Suprapubic skin (tissue), 4 donors: ENCODE measurements at regions not wholly inside any gene's neighbourhood (a gene's known extent, or its start where the extent isn't known, plus 50 kb on each side); places are given as distances from the start of the nearest gene placed in this dataset.

Source experiments
- DNase-seq, 2 donors: peaks; one replicate each; pipeline ENCODE4 v3.0.0-alpha.2; 2019; ENCODE audit warnings: low spot score in 2 of 2
- H3K27ac ChIP-seq: fragments of 200-600 bp; sonication (generic); one replicate; pipeline ENCODE4 v1.5.1; 2019
- H3K27me3 ChIP-seq: fragments of 200-600 bp; sonication (generic); one replicate; pipeline ENCODE4 v1.5.1; 2019
- H3K36me3 ChIP-seq: fragments of 200-600 bp; sonication (generic); one replicate; pipeline ENCODE4 v1.5.1; 2019
- H3K4me1 ChIP-seq: fragments of 200-600 bp; sonication (generic); one replicate; pipeline ENCODE4 v1.5.1; 2019
- H3K4me3 ChIP-seq: fragments of 200-600 bp; sonication (generic); one replicate; pipeline ENCODE4 v1.5.1; 2019; ENCODE audit warnings: mild to moderate bottlenecking
- H3K9me3 ChIP-seq: fragments of 200-600 bp; sonication (generic); one replicate; pipeline ENCODE4 v1.5.1; 2019
- CTCF ChIP-seq, 2 donors: fragments of 200-600 bp in 1 of 2; fragments of 450-650 bp in 1 of 2; sonication (generic) in 1 of 2; IDR thresholded peaks; one replicate each; pipeline ENCODE4 v1.5.1; 2016 to 2019; ENCODE audit warnings: antibody characterized with exemption in 2 of 2, mild to moderate bottlenecking in 1 of 2, moderate library complexity in 1 of 2
- EP300 ChIP-seq: sonication (generic); formaldehyde crosslinking; IDR thresholded peaks from one replicate; pipeline ENCODE4 v1.6.1; 2017; ENCODE audit warnings: antibody characterized with exemption
- POLR2A ChIP-seq, 2 donors: fragments of 450-650 bp; IDR thresholded peaks; one replicate each; pipeline ENCODE4 v1.6.1; 2017; ENCODE audit warnings: antibody characterized with exemption in 2 of 2, mild to moderate bottlenecking in 2 of 2, moderate library complexity in 2 of 2
- POLR2AphosphoS5 ChIP-seq, 3 donors: sonication (generic); formaldehyde crosslinking; IDR thresholded peaks; one replicate each; pipeline ENCODE4 v1.6.1; 2017; ENCODE audit warnings: antibody characterized with exemption in 3 of 3
- WGBS: methylation state at CpG from one replicate; pipeline ENCODE4 v1.1.5; 2018; 5-methylcytosine and 5-hydroxymethylcytosine counted together

- no peak for DNase-seq
- H3K27ac ChIP-seq, result no peak overlapping the region
- no peak overlapping the region for H3K4me3 ChIP-seq
- peaks cover 13% of the 10 kb centered on the region for H3K4me1 ChIP-seq
- 79% methylated on average over 3 of the region's 3 CpGs for WGBS
- no peaks in the 10 kb centered on the region for H3K9me3 ChIP-seq
- H3K36me3 ChIP-seq, result no peaks in the 10 kb centered on the region
- peaks cover 35% of the 10 kb centered on the region for H3K27me3 ChIP-seq
- TF ChIP-seq CTCF (IDR thresholded peaks at IDR 0.05) (no peak), EP300 (no peak), POLR2A (IDR thresholded peaks at IDR 0.05) (no peak), POLR2AphosphoS5 (IDR thresholded peaks at IDR 0.05) (no peak)
Measured at GRCh38 chr1:98056781-98057180, 135.9 kb upstream of the DPYD start.

- H3K4me1 ChIP-seq, result peaks cover 13% of the 10 kb centered on the region
- TF ChIP-seq POLR2AphosphoS5 (IDR thresholded peaks at IDR 0.05) (no peak), EP300 (no peak), POLR2A (IDR thresholded peaks at IDR 0.05) (no peak), CTCF (IDR thresholded peaks at IDR 0.05) (no peak)
- WGBS, result 88% methylated on average over 7 of the region's 7 CpGs
- H3K36me3 ChIP-seq, result no peaks in the 10 kb centered on the region
- peaks cover 46% of the 10 kb centered on the region for H3K27me3 ChIP-seq
- no peaks in the 10 kb centered on the region for H3K9me3 ChIP-seq
- H3K4me3 ChIP-seq, result no peak overlapping the region
- no peak for DNase-seq
- no peak overlapping the region for H3K27ac ChIP-seq
Measured at GRCh38 chr1:98055457-98055856, 134.6 kb upstream of the DPYD start.

GRCh38 chr1:98054786-98055185, 134.0 kb upstream of the DPYD start:
- TF ChIP-seq CTCF (IDR thresholded peaks at IDR 0.05), result no peak
- no peak for TF ChIP-seq POLR2A (IDR thresholded peaks at IDR 0.05)
- TF ChIP-seq POLR2AphosphoS5 (IDR thresholded peaks at IDR 0.05), result no peak
- no peak for TF ChIP-seq EP300
- Histone ChIP-seq H3K36me3 (no peaks in the 10 kb centered on the region), H3K4me1 (peaks cover 13% of the 10 kb centered on the region), H3K4me3 (no peak overlapping the region), H3K27ac (no peak overlapping the region), H3K27me3 (peaks cover 49% of the 10 kb centered on the region), H3K9me3 (no peaks in the 10 kb centered on the region)
- DNase-seq, result no peak
- WGBS, result 76% methylated on average over 4 of the region's 4 CpGs

- DNase-seq, result no peak
- TF ChIP-seq EP300 (no peak), POLR2AphosphoS5 (IDR thresholded peaks at IDR 0.05) (no peak), CTCF (IDR thresholded peaks at IDR 0.05) (no peak), POLR2A (IDR thresholded peaks at IDR 0.05) (no peak)
- Histone ChIP-seq H3K36me3 (no peaks in the 10 kb centered on the region), H3K9me3 (no peaks in the 10 kb centered on the region), H3K4me3 (peak overlapping the region; percentile 55), H3K4me1 (peaks cover 14% of the 10 kb centered on the region), H3K27ac (no peak overlapping the region), H3K27me3 (peaks cover 52% of the 10 kb centered on the region)
- 25% methylated on average over 11 of the region's 11 CpGs for WGBS
Measured at GRCh38 chr1:98054367-98054701, 133.5 kb upstream of the DPYD start.

GRCh38 chr1:98053471-98054366, 132.9 kb upstream of the DPYD start:
- no peaks in the 10 kb centered on the region for H3K36me3 ChIP-seq
- peaks cover 58% of the 10 kb centered on the region for H3K27me3 ChIP-seq
- 7% methylated on average over 38 of the region's 81 CpGs for WGBS
- H3K27ac ChIP-seq, result no peak overlapping the region
- peak overlapping the region; percentile 55 for H3K4me3 ChIP-seq
- peaks cover 20% of the 10 kb centered on the region for H3K4me1 ChIP-seq
- peak; percentile 45 to 93 for TF ChIP-seq CTCF (IDR thresholded peaks at IDR 0.05)
- TF ChIP-seq EP300, result no peak
- TF ChIP-seq POLR2AphosphoS5 (IDR thresholded peaks at IDR 0.05), result no peak
- TF ChIP-seq POLR2A (IDR thresholded peaks at IDR 0.05), result no peak
- H3K9me3 ChIP-seq, result no peaks in the 10 kb centered on the region
- DNase-seq, result peak in 1 of 2 donors; percentile 64
